HG03103 (cell line): ENCODE measurements at regions not wholly inside any gene's neighbourhood (a gene's known extent, or its start where the extent isn't known, plus 50 kb on each side); places are given as distances from the start of the nearest gene placed in this dataset.

Experiments used
- ATAC-seq: cut with Tn5 transposase; IDR thresholded peaks from one replicate; pipeline ENCODE4 v1.9.1; 2021; ENCODE audit warnings: low read depth; ENCODE audit not compliant: unreplicated experiment

DNA sequence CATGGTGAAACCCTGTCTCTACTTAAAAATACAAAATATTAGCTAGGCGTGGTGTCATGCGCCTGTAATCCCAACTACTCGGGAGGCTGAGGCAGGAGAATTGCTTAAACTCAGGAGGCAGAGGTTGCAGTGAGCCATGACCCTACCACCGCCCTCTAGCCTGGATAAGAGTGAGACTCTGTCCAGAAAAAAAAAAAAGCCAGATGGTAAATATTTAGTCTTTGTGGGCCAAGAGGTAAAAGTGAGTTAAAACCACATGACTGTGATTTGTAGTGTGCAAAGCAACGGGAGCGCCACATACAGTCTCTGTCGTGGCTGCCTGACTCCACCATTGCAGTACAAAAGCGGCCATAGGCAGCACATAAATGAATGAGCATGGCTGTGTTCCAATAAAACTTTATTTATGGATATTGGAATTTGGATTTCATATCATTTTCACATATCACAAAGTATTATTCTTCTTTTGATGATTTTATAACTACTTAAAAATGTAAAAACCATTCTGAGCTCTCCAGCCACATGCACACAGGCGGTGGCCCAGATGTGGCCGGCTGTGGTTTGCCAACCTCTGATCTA is 51.8 kb upstream of the CASZ1 start:
- no peak for ATAC-seq

DNA sequence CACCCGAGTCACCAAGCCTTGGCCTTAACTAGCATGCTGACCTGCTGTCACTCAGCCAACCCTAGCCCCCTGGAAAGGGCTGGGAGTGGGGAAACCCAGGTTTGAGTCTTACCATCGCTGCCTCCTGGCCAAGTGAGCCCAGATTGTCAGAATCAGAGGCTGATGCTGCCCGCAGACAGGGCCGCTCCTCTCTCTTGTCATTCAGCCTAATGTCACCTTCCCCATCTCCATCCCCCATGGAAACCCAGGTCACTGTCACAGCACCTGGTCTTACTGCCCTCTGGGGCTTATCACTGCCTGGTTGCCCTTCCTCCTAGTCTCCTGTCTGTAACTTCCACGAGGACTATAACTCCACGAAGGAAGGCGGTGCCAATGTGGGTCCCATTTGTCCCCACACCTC is 53.6 kb upstream of the CASZ1 start:
- no peak for ATAC-seq

DNA sequence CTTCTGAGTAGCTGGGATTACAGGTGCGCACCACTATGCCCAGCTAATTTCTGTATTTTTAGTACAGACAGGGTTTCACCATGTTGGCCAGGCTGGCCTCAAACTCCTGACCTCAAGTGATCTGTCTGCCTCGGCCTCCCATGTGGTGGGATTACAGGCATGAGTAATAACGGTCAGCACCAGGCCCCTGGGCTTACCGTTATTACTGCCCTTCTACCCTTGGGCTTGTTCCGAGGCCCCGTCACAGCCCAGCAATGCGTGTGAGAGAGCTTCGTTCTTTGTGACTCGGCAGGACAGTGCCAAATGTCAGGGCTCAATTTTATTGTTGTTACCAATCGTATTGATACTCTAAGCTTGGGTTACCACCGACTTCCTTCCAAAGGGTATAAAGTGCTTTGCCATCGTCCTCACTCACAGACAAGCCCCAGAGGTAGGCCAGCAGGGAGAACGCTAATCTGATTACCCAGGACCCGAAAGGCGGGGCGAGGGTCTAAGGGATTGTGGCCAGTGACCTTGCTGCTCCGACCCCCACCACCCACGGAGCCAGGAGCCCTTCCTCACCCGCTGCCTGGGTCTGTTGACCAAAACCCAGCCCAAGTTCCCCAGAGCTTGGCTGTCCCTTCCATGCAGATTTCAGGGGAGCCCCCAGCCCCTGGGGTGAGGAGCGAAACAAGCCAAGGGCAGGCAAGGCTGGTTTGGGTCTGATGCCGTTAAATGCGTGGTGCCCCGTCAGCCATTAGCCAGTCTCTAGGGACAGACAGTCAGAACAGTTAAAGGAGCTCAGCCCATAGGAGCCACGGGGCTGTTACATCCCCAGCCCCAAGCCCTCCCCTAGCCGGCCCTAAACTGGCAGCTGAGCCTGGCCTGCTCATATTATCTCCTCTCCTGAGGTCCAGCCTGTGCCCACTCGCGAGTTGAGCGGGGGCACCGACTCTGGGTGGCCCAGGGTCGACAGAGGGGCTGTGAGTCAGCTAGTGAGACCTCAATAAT is 54.9 kb upstream of the CASZ1 start:
- ATAC-seq = no peak

DNA sequence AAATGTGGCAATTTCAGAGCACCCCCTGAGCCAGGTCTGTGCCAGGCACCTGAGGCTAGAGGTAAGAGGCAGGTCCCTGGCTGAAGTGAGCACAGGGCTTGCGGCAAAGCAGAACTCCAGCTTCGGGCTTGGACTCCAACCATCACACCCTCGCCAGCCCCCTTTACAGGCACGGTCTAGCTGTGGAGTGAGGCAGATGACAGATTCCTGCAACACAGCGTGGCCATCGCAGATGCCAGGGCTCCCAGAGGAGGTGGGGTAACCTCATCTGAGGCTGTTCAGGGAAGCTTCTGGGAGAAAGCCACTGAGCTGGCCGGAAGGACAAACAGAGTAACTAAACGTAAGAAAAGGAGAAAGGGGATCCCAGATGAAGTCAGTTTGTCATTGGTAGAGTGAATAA is 55.6 kb upstream of the CASZ1 start:
- ATAC-seq = no peak

DNA sequence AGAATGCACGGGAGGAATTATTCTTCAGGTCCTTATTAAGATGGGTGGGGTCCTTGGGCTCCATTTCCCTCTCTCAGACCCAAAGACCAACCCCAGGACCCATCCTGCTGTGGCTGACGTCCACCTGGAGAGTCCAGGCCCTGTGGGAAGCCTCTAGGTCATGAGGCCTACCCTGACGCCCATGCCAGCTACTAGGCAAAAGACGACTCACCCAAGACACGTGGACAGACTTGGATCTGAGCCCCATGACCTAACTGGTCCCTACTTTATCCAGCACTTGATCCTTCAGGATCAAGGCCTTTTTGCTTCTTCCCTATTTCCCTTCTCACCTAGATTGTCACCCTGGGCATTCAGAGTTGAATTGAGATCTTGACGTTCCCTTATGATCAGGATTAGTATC is 56.0 kb upstream of the CASZ1 start:
- no peak for ATAC-seq

DNA sequence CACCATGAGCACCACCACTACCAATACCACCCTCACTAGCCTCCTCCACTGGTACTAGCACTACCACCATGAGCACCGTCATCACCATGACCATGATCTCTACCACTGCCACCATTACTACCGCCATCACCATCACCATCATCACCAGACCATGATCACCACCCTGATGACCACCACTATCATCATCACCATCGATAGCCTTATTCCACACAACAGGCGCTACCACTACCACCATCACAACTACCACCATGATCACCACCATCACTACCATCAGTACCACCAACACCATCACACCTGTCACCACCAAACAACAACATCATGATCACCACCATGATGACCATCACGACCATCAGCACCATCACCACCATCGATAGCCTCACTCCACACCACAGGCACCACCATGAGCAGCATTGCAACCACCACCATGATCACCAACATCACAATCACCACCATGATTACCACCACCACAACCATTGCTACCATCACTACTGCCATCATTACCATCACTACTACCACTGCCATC is 56.6 kb upstream of the CASZ1 start:
- no peak for ATAC-seq

DNA sequence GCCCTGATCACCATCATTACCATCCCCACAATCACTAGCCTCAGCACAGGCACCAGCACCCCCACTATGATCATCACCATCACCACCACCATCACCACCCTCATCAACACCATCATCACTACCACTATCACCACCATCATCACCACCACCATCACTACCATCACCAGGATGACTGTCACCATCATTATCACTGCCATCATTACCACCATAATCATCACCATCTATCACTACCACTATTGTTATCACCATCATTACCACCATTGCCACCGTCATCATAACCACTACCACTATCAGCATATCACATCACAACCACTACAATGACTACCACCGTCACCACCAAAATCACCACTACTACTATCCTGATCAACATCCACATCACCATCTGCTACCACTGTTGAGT is 57.3 kb upstream of the CASZ1 start:
- no peak for ATAC-seq

DNA sequence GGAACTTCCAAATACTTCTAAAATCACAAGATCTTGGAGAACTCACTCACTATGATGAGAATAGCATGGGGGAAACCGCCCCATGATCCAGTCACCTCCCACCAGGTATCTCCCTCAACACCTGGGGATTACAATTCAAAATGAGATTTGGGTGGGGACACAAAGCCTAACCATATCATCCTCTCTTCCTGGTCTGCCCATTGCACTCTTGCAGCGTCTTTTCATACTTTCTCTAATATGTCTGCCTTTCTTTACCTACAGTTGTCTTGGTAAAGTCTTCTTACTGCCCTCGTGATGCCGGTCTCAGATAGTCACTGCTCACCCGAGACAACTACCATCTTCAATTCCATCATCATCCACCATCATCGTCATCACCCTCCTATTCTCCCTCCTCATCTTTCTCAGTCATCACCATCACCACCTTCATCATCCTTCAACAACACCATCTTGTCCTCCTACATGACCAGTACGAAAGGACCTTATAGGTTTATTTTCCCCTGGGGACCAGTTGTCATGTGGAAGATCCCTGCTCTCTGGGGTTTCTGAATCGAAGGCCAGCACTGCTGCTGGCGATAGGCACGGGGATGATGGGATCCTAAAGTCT is 58.5 kb upstream of the CASZ1 start:
- ATAC-seq = no peak

DNA sequence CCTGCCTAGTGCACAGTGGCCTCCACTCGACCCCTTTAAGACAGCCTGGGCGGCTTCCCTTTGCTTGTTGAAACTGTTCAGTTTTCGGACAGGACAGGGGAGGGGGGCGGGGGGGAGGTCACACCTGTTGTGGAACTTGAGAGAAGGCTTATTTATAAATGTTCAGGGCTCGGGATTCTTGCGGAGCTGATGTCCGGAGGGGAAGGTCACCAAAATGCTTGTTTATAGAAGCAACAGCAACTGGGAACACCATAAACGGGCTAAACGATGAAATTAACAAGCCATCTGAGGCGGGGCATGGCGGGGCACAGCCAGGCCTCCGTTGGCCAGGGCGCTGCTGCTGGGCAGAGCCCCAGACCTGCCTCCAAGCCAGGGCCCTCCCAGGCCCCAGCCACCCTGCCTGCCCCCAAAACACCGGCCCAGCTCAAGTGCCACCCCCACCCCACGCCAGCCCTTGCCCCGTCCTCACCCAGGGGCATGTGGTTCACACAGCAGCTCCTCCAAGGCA is 59.8 kb upstream of the CASZ1 start:
- no peak for ATAC-seq

DNA sequence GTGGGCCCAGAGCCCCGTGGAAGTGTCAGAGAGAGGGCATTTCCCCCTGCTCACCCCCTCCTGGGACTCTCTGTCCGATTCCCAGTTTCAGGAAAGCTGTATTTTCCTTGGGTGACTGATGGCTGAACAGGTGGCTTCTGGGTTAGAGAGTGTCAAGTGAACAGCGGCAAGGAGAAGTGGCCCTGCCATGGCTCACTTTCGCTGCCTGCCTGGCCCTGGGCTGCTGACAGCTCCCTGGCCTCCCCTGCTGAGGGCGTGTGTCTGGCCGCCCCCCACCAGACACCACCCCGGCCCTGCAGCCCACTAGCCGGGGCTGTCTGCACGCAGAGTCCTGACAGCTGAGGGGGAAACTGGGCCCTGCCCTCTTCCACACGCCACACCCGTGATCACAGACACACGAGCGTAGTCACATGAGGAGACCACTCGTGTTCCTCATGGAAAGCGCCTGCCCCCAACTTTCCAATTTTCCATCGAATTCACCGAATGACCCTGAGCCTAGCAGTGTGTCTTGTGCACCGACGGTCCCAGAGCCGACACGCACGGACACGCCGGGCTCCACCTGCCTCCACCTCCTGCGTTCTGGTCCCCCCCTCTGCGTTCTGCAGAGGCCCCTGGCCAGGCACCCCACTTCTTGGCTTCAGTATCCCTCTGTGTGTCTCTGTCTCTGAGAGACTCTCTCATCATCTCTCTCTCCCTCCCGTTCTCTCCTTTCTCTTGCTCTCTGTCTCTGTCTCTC is 60.6 kb upstream of the CASZ1 start:
- ATAC-seq = no peak

DNA sequence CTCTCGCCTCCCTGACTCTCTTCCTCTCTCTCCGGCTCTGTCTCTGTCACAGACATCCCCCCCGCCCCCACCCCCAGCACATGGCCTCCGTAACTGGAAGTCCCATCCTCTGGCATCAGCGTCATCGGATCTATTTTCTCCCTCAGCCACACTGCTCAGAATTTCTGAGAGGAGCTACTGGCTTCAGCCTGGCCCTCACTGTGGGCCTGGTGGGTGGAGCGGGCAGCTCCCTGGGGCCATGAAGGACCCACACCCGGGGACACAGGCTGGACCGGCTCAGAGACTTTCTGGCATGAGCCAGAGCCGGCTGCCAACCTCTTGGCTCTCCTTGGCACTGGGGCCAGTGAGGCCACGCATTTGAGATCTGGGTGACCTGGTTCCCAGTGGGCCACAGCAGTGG is 61.2 kb upstream of the CASZ1 start:
- no peak for ATAC-seq

DNA sequence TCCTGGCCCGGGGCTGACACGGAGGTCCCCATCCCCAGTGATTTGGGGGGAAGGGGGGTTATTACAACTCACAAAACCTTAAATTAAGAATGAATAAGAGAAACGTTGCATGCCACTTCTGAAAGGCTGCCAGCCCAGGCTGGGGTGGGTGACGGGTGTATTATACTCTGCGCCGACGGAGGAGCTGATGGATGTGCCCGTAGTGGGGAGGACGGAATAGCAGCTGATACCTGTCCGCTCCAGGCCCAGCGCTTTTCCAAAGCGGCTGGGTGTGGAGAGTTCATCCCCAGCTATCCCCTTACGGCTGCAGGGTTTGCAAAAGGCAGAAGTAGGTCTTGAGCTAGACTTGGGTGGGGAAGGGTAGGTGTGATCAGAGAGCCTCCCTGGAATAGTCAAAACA is 63.8 kb upstream of the CASZ1 start:
- no peak for ATAC-seq

DNA sequence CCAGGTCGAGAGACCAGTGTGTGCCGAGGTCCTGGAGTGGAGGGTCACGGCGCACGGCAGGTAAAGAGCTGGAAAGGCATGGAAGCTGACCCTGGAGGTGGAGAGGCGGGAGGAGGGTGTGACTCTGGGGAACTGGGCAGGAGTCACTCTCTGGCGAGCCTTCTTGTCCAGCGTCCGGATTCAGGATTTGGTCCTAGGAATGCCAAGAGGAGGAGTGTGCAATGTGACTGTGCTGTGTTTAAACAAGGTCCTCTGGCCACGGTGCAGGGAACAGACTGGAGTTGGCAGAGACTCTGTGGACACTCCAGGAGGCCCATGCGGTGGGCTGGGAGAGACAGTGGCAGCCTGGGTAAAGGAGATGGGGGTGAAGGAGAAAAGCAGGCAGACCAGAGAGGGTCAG is 64.2 kb upstream of the CASZ1 start:
- no peak for ATAC-seq

DNA sequence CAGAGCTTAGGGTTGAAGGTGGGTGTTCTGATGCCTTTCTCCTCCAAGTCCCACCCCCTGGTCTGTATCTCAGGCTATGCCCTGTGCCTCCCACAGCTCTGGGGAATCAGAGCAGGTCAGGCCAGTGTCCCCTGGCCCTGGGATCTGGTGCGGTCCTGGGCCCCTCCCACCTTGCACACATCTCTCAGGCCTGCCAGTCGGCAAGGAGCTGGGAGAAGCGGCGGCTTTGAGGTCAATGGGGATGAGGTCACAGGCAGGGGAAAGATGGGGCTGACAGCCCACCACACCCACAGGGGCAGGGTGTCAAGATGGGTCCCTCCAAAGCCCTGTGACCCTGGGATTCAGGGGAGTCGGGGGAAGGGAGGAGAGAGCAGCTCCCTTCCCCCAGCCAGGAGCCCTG is 65.4 kb upstream of the CASZ1 start:
- no peak for ATAC-seq

DNA sequence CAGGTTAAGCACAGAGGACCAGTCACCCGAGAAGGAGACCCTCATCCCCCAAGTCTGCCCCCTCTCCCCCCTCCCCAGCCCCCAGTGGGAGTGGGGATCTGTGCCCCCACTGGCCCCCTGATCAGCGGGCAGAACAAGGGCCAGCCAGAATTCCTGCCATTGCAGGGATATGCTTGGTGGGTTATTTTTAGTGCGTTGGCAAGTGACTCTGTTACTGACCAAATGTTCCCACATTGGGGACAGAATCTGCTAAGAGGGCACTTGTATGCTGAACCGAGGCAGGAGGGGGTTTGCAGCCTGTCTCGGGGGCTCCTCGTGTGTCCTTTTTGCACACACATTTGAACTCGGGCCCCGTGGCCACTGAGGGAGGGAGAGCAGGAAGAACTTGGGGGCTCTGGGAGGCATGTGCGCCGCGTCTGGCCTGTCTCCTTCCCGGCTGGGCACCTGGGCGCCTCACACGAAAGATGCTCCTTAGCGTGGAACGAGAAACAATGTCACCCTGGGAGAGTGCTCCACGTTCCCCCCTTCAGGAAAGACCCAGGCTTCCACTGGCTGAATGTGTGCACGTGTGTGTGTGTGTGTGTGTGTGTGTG is 66.4 kb upstream of the CASZ1 start:
- no peak for ATAC-seq

DNA sequence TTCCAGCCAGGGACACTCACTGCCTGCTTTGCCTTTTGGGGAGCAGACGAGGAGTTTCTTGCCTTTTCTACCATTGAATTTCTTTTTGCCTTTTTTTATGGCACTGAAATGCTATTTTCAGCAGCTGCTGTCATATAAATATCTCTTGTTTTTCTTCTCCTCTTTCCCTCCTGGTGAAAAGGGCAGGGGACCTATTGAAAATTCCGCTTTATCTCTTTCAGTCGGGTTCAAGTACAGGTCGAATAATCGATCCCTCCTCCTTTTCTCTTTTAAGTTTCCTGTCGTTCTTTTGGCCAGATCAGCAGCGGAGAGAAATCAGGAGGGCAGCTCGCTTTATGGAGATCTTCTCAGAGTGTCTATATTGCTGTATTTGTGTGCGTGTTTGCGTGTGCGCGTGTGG is 67.4 kb upstream of the CASZ1 start:
- ATAC-seq = no peak

DNA sequence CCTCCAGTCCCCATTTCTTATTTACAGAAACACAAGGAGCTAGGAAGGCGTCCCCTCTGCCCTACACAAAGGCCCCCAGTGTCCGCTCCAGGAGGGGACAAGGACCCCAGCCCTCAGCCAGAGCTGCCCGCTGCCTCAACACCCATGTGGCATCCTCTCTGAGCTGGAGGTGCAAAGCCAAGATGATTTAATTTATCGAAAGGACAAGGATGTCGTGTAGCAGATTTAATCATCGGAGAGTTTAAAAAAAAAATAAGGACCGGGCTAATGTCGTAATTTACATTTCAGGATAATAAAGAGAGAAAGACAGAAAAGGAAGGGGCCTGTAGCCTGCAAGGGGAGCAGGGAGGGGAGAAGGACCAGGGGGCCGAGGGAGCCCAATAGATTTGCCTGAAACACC is 68.3 kb upstream of the CASZ1 start:
- no peak for ATAC-seq

DNA sequence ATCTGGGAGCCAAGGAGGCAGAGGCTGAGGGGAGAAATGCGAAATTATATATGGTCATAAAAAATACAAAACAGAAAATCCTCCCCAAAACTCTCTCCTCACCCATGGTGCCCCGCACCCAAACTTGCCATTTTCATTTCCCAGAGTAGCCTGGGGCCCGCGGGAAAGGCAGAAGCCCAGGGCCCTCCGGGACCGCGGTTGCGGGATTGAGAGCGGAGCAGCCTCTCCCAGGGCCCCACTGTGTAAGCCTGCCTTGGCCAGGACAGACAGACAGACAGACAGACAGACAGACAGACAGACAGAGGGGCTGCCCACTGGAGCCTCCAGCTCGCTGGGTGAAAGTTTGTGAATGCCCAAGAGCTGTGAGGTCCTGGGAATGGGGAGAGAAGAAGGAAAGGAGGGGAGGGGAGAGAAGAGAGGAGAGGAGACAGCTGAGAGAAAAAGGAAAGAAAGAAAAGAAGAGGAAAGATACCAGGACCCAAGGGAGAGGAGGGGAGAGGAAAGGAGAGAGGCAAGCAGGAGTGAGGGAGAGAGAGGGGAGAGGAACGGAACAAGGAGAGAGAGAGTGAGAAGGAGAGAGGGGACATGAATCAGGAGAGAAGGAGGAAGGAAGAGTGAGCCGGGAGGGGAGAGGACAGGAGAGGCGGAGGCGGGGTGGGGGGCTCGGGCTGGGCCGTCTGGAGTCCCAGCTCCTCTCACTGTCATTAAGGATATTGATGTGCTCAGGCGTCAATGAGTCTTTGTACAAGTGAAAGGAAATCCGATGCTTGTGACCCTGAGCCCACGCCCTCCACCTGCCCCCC is 69.3 kb upstream of the CASZ1 start:
- no peak for ATAC-seq

DNA sequence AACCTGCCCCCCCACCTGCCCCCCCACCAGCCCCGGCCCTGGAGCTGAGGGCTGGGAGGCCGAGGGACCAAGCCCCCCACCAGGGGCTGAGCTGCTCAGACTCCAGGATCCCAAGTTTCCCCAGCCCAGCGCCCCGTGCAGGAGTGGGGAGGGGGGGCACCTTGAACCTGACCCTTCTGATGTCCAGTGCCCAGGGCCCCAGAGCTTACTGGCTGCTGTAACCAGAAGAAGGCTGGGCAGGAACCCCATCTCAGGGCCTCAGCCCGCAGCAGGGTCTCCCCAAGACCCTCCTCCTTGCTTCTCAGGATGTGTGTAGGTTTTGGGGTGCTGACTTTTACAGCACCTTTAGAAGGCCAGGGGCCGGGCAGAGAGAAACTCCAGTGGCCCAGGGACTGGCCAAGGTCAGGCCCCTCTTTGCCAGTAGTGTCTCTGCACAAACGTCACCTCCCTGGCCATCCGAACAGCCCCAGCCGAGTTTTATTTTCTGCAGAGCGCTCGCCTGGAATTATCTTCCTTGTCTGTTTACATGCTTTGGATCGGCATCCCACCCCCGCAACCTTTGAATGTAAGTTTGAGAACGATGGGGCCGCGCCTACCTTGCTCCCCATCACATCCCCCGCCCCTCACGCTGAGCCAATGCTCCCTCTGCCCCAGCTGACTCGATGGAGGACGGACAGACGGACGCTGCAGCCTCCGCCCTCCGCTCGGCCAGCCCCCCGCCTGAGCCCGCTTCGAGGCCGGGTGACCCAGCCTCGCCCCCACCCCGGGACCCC is 70.1 kb upstream of the CASZ1 start:
- ATAC-seq = no peak
